ENCODE measurements at regions not wholly inside any gene's neighbourhood (a gene's known extent, or its start where the extent isn't known, plus 50 kb on each side); places are given as distances from the start of the nearest gene placed in this dataset.

GRCh38 chr2:22604136-22604535 lies 780.8 kb upstream of the KLHL29 start:
- no peak for DNase-seq (ENCODE audit: low spot score)

DNA sequence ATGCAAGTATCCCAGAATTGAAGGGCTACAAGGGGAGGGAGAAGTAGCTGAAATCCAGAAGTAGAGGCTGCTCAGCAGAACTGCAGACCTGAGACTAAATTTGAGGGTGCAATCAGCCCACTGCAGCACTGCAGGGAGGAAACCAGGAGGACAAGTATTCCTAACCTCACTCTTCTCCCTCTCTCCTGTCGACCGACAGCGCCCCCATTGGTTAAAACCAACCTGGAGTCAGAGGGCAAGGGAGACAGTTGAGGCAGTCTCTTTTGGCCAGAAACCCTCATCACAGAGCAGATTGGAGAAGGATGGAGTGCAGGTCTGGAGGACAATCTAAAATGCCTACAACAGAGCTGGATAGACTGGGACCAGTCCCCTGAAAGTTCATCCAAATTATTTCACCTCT lies 768.9 kb upstream of the KLHL29 start:
- no peak for DNase-seq (ENCODE audit: low spot score)

GRCh38 chr2:22623620-22624019 lies 761.4 kb upstream of the KLHL29 start:
- no peak for DNase-seq (ENCODE audit: low spot score)

- no peak for DNase-seq (ENCODE audit: low spot score)
These were observed 758.4 kb upstream of the KLHL29 start for GRCh38 chr2:22626621-22627020.

DNA sequence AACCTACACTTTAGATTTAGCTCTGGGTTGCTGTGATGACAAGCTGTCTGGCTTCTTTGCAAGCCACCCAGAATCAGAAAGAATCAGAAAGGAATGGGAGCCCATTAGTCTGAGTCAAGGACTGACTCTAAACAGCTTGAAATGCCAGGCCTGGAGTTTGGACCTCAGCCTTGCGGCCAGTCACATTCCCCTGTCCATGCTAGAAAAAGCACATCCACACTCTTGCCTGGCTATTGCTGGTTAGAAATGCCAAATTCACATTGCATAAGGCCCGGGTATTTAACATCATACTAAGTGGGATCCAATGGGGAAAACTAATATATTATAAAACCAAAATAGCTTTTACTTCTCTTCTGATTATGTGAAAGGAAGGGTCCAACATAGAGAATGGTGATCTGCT lies 756.8 kb upstream of the KLHL29 start:
- no peak for DNase-seq (ENCODE audit: low spot score)

DNA sequence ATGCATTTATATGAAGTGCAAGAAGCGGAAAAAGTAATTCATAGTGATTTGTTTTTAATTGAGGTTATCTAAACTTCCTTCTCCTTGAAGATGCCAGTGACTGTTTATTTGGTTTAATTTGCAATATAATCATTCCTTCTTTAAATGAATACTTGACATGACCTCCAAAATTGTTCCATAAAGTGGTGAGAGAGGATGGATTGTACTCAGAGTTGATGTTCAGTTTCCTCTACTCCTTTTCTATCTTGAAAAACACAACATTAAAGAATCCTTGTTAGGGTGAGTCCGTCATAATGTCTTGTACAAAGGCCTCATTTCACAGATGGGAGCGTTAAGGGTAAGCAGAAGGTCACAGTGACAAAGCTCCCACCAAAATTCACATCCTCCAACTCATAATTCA lies 756.1 kb upstream of the KLHL29 start:
- no peak for DNase-seq (ENCODE audit: low spot score)

DNA sequence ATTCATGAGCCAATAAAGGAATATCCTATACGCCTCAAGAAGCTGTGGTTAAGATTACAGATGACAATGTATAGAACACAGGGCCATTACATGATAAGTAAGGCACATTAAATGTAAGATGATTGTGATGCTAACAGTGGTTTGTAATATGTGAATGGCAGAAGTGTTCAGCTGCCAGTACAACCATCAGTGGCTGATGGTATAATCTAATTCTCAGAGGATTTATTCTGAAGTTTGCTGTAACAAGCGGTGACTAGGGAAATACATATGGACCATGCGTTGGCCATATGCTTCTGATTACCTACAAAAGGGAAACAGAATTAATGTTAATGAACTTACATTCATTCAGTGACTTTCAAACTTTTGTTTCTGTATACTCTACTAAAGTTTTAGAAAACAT lies 750.8 kb upstream of the KLHL29 start:
- no peak for DNase-seq (ENCODE audit: low spot score)

DNA sequence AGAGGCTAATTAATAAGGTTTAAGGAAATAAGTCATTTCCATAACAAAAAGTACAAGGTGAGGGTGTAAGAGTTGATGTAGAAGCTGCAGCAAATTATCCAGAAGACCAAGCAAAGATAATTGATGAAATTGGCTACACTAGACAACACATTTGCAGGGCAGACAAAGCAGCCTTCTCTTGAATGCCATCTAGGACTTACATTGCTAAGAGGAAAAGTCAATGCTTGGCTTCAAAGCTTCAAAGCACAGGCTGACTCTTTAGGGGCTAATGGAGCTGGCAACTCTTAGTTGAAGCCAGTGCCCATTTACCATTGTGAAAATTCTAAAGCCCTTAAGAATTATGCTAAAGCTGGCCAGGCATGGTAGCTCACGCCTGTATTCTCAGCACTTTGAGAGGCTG lies 728.6 kb upstream of the KLHL29 start:
- DNase-seq (ENCODE audit: low spot score) = no peak

GRCh38 chr2:22673529-22673928 lies 711.5 kb upstream of the KLHL29 start:
- DNase-seq (ENCODE audit: low spot score) = no peak

- DNase-seq (ENCODE audit: low spot score) = no peak
These were observed 701.1 kb upstream of the KLHL29 start for GRCh38 chr2:22683914-22684313.

DNA sequence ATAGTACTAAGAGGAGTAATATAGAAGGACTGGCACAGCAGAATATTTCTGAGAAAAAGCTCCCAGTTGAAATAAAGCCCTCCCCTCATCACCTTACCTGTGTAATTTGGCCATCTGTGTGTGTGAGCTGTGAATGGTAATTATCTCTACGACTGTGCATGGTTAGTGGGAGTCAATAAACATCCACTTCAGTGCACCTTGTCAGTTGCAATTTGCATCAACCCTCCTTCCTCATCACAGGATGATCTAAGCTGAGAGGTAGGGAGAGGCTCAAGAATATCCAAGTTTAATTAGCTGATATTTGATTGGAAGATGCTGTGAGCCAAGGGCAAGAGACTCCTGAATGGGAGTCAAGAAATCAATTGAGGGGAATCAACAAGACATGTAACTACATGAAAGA lies 694.9 kb upstream of the KLHL29 start:
- DNase-seq (ENCODE audit: low spot score) = no peak

- no peak for DNase-seq (ENCODE audit: low spot score)
These were observed 693.3 kb upstream of the KLHL29 start for GRCh38 chr2:22691666-22692065.

- no peak for DNase-seq (ENCODE audit: low spot score)
These were observed 692.2 kb upstream of the KLHL29 start for GRCh38 chr2:22692746-22693145.

DNA sequence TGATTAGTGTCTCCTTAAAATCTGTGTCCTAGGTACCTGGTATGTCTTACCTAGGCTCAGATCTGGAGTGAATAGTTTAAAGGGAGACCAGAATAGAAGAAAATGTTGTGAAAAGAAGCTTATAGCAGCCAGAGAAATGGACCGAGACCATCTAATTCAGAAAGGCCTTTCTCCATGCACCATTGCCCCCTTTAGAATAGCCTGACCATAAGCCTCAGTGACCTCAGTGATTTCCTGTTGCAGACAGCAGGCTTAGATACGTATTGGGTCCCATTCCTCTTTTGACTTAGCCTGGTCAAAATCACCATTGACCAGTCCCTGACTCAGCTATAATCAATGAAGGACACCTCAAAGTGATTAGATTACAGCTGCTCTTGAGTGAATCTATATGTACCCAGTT lies 690.7 kb upstream of the KLHL29 start:
- DNase-seq (ENCODE audit: low spot score) = no peak

DNA sequence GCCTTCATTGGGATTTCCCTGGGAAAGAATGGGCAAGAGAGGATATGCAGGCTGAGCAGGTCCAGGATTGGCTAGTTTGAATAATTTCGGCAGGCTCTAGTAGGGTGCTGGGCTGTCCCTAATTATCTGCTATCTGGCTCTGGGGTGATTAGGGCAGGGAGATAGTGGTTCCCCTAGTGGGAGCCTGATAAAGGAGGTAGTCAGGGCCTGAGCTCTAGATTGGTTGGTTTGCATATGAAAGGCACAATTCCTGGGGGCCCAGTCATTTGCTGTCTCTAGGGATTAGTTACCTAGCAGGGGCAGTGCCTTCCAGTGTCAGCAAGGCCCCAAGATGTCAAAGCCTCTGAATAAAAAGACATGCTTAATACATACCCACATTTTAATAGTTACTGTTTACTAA lies 690.1 kb upstream of the KLHL29 start:
- peak; percentile 73 for DNase-seq (ENCODE audit: low spot score)

DNA sequence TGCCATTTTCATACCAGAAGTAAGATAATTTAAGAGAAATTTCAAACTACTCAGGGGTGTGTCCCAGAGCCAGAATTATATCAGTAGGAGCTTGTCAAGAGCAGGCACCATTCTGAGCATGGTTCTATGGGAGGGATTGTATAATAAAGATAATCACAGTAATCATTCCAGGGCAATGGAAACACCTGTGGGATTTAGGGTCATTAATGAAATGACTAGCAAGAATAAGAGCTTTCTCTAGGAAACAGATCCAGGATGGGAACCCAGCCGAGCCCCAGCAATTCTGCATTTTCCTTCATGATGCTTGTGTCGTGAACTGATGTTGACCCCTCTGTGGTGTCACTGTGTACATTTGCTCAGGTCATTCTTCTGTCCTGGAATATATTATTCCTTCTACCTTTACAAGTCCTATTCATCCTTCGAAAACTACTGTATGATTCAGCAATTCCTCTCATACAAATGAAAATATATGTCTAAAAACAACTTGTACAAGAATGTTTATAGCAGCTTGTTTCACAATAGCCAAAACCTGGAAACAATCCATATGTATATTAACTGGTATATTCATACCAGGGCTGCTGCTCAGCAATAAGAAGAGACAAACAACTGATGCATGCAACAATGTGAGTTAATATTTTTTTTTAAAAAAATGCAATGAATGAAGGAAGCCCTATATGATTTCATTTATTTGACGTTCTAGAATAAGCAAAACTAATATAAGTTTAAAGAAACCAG lies 687.8 kb upstream of the KLHL29 start:
- DNase-seq (ENCODE audit: low spot score) = no peak

DNA sequence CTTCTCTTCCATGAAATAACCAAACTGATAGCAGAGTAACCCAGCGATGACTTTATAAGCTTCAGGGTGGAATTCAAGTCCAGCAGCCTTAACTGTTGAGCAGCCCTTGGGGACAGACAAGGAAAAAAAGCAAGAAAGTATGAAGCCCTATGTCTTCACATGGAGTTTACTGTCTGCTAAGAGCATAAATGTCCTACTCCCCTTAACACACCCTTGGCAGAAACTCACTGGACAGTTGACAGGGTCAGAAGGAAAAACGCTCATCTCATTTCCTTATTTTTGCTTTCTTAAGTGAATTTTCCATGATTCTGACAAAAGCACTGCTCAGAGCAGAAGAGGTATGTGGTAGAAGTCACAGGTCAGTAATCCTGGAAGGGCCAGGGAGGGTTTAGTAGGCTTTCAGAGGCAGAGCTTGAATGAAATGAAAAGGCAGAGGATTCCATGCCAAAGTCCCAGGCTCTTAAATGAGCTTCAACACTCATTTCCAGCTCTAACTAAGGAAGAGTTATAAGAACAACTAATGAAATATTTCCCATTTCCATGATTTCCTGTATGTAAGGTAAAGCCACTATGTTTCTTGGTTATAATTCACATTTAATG lies 683.3 kb upstream of the KLHL29 start:
- no peak for DNase-seq (ENCODE audit: low spot score)

DNA sequence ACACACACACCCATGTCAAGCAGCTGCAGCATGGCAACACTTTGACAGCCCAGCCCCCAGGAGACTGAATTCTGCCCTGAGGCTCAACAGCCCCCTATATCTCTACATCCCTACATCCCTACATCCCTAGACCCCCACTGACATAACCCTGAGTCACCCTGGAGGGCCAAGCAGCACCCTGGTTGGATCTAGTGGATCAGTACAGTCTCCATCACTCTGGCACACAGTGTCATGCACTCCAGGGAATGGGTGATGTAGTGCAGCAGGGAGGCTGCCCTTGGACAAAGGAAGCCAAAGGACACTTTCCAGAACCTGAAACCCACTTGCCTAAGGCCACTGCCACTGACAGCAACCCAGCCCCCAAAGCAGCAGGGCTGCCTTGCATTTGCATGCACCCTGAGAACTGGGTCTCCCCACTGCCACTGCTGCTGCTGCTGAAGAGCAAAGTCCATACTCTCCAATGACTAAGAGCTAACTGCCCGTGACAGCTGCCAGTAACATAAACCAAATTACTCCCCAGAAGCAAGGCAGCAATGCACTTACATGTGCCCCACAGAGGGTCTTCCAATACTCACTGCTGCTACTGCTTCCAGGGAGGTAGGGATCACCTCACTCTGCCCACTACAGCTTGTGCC lies 681.6 kb upstream of the KLHL29 start:
- no peak for DNase-seq (ENCODE audit: low spot score)

DNA sequence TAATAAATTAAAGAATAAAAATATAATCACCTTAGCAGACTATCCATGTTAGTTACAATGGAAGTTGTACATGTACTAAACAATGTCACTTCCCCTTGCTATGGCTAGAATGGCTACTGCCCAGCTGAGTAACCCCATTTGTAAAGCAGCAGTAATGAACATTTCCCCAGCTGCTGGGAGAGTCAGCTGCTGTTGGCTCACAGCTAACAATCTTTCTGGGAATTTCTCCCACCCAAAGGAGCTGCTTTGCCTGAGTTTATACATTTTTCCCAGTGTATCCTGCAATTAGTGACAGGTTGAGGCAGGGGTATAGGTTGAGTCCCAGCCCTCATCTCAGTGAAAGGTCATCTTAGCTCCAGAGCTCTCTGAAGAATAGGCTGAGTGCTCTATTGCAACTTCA lies 665.6 kb upstream of the KLHL29 start:
- DNase-seq (ENCODE audit: low spot score) = no peak

- DNase-seq (ENCODE audit: low spot score) = no peak
These were observed 655.5 kb upstream of the KLHL29 start for GRCh38 chr2:22729466-22729865.

- no peak for DNase-seq (ENCODE audit: low spot score)
These were observed 650.5 kb upstream of the KLHL29 start for GRCh38 chr2:22734373-22735045.

- no peak for DNase-seq (ENCODE audit: low spot score)
These were observed 647.8 kb upstream of the KLHL29 start for GRCh38 chr2:22737144-22737543.

- no peak for DNase-seq (ENCODE audit: low spot score)
These were observed 643.8 kb upstream of the KLHL29 start for GRCh38 chr2:22741216-22741615.

Data from ecto neural progenitor cell (in vitro differentiated cells).